NCI-H146 (cell line): ENCODE measurements at regions not wholly inside any gene's neighbourhood (a gene's known extent, or its start where the extent isn't known, plus 50 kb on each side); places are given as distances from the start of the nearest gene placed in this dataset.
A peak's percentile ranks its signal among the peaks of the same experiment; 100 is the strongest.
"Not testable (repeated sequence)": the region's sequence is repeated elsewhere in the genome, so short reads cannot be mapped to it uniquely, and the experiment has no call there.

ENCODE experiments used
- DNase-seq: peaks from one replicate; lab custom pipeline; 2025; lab: John Stamatoyannopoulos, UW

DNA sequence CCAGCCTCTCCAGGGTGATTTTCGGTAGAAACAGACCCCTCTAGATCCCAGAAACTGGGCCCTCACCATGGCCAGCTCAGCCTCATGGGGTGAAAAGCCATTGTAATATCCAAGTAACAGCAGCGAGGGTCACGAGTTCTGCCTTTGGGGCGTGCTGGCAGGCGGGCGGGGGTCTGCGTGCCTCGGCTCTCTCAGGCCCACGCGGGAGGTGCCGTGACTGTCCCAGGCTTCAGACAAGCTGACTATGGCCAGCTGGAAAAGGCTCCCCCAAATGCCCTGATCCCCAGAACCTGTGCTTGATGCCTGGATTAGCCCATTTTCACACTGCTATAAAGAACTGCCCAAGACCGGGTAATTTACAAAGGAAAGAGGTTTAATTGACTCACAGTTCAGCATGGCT, 160.2 kb downstream of the LAT start:
- not testable (repeated sequence) for DNase-seq

DNA sequence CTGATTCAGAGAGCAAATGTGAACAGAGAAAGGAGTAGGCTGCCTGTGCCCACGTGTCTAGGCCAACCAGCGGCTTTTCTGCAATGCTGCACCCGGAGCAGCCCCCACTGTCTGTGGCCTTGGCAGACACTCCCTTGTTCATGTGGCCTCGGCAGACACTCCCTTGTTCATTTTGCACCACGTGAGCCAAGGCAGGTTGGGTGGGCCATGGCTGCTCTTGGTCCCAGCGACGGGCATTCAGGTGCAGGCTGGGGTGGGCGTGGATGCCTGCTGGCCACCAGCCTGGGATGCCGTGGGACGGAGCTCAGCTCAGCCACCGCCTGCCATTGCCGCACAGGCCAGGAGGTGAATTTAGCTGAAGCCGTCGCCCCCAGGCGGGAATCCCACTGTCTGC, 159.8 kb downstream of the LAT start:
- not testable (repeated sequence) for DNase-seq

DNA sequence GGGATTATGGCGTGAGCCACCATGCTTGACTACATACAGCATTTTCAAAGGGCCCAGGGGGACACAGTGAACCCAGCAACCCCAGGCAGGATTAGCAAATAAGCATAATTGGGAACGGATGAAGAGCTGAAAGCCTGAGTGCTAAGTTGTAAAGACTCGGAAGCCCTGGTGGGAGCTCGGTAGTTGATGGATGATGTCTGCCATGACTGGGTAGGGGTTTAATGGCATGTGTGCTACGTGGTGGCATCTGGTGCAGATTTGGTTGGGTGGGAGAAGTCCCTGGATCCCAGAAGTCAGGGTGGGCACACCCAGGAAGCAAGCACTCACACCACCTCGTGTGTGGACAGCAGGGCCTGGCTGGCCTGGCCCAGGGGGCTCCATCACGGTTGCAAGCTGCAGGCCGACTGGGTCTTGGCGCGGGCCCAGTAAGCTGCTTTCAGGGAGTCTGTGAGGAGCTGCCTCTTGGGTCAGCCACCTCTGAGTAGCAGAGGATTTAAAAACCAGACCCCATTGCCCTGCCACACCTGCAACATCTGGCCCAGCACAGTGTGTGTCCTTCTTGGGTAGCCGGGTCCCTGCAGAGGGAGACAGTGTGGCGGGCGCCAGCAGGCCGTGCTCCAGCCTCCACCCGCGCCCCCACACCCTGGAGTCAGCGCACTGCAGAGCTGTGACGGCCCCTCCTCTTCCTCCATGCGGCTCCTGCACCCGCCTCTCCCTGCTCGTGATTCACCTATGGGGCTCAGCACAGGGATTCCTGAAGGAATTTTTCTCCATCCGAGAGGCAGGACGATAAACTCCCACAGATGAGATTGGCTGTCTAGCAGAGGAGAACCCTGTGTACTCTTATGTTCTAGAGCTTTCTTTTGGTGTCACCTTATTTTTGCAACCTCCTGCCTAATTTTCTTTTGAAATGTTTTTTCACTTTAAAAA, 159.2 kb downstream of the LAT start:
- DNase-seq = not testable (repeated sequence)

DNA sequence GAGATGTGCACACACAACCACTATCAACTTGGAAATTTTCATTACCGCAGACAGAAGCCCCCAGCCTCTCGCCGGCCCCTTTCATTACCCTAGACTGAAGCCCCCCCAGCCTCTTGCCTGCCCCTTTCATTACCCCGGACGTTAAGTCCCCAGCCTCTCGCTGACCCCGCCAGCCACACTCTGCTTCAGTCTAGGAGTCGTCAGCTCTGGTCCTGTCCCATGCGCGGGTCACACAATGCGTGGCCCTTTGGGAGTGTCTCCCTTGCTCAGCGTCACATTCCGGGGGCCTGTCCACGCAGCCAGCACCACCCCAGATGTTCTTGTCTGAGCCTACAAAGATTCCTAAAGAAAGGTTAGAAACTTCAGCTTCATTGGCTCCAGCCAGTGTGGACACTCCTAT, 157.7 kb downstream of the LAT start:
- not testable (repeated sequence) for DNase-seq

DNA sequence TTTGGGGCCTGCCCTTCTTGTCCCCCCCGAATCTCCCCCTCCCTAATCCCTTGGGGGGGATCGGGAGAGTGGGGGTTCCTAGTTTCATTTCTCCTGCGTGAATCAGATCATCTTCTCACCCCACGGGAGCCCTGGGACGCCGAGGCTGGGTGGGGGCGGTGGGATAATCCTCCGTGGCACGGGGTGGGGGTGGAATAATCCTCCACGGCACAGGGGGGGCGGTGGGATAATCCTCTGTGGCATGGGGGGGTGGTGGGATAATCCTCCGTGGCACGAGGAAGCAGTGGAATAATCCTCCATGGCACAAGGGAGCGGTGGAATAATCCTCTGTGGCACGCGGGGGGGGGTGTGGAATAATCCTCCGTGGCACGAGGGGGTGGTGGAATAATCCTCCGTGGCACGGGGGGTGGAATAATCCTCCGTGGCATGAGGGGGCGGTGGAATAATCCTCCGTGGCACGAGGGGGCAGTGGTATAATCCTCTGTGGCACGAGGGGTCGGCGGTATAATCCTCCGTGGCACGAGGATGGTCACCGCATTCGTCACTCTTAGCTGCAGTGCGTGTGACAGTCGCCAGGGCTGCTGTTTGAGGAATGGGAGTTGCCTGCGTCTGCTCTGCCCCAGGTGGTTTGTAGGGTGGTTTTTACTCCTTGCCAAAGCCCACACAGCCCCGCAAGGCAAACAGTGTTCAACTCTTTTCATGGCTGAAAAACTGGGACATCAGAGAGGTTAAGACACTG, 156.9 kb downstream of the LAT start:
- no peak for DNase-seq

DNA sequence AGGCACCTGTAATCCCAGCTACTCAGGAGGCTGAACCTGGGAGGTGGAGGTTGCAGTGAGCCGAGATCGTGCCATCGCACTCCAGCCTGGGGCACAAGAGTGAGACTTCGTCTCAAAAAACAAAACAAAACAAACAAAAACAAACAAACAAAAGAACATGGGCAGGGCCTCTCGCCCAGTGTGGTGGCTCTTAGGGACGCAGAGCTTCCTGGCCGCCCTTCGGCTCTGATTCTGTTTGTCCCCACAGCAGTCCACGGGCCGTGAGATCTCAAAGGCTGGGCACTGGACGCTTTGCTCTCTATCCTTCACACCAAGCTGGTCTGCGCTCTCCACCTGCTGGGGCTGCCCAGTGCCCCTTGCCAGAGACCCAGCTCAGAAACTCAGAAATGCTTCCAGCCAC, 156.3 kb downstream of the LAT start:
- DNase-seq = not testable (repeated sequence)

DNA sequence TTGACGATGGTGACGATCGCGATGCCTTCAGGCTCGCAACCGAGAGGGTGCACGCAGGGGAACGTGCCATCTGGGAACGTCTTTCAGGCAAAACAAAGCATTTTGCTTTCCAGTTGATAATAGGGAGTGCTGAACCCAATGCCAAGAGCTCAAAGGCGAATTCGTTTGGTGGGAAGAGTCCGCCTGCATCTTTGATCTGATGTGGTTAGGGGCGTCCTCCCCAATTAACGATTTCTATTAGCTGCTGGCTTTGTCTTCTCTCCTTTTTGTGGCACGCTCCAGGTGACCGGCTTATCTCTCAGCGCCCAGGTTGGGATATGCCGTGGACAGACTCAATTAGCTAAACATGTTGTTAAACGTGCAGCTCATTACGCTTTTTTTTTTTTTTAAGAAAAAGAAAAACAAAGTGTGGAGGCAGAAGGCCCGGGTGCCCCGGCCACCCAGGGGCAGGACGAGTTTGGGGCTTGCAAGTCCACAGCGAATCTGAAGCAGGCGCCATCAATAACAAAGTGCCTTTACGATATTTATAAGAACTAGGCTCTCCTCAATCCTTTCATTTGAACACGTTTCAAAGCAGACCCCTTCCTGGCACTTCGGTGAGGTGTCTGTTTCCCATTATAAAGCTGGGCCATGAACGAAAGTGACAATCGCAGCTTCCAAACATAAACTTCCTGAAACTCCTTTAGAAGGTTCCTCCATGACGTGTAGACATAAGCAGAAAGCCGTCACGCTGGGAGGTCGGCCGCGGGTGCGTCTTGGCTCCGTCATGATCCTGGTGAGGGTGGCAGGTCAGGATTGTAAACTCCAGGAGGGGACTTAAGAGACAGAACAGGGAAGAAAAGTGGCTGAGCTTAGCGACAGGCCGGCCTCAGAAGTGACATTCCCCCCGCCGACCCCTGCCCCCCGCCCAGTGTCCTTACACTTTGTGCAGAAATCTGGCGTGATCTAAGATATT, 155.3 kb downstream of the LAT start:
- not testable (repeated sequence) for DNase-seq

DNA sequence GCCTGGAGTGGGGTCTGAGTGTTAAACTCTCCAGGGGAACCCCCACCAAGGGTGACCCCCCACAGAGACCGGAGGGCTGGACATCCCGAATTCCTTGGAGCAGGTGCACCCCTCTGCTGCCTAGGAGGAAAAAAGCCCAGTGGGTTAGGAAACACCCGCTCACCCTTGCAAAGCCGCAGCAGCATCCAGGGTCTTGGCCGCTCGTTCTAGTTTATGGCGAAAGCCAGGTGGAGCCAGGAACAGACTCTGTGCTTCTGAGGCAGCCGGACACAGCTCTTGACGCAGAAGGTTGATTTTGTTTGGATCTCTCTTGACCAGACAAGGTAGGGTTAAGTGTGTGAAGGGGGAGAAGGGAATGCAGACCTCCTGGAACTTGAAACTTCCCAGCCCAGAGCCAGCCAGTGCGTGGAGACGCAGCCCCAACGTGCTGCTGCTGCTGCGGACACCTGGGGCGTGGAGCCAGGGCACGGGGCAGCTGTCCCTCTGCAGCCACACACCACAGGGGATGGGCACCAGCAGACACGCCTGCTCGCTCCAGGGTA, 154.5 kb downstream of the LAT start:
- DNase-seq = peak; percentile 23

DNA sequence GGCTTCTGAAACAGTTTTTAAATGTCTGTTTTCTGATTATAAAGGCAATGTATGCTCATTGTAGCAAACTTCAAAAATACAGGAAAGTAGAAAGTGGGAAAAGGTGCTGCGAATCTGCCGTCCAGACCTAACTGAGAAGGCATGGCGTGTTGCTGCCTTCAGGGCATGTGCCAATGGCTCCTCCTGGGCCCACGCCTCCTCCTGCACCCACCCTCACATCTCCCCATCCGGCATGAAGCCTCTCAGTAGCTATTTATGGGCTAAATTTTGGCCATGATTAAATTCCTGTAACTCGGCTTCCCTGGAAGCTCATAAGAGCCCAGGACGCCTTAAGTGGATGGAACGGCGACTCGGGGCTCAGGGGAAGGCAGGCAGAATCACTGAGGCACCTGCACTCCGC, 153.8 kb downstream of the LAT start:
- DNase-seq = not testable (repeated sequence)

DNA sequence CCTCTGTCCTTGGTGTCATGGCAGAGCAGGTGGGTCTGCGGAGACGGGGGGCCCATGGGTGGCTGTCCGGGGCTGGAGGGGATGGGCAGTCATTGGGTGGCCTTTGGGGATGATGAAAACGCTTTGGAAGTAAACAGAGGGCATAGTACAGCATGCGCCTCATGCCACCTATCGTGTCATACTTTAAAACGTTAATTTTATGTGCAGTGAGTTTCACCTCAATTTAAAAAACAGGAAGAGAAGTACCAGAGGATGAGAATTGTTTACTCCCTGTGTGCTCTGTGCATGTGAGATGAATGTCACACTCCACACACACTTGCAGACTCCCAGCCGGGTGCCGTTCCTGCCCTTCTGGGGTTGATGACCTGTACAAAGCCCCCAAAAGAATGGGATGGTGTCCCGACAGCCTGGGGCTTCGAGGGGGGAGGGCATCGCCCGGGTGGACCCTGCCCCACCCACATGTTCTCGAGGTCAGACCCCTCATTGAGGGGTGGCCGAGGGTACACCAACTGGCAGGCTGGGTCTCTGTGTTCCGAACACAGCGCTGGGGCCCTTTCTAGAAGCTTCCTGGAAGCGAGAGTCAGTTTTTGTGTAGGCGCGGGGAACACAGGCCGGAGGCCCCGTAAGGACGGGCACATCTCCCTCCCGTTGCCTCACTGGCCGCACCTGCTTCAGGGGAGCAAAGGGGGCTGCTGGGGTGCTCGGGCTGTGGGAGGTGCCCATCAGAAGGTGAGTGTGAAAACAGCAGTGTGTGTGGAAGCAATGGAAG, 153.2 kb downstream of the LAT start:
- not testable (repeated sequence) for DNase-seq

DNA sequence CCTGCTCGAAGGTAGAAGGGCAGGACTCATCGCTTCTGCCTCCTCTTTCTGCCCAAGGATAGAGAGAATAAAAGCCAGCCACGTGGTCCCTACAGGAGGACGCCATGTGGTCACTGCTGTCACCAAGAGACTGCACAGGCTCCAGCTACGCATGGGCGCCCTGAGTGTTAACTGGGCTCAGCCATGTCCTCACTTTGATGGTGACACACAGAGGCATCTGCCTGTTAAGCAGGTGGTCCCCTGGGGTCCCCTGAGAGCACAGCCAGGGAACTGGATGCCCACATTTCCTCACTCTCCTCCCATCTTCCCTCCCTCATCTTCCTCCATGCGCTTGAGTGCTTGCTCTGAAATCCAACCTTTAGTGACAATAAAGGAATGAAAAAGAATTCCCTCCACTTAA, 152.6 kb downstream of the LAT start:
- not testable (repeated sequence) for DNase-seq

DNA sequence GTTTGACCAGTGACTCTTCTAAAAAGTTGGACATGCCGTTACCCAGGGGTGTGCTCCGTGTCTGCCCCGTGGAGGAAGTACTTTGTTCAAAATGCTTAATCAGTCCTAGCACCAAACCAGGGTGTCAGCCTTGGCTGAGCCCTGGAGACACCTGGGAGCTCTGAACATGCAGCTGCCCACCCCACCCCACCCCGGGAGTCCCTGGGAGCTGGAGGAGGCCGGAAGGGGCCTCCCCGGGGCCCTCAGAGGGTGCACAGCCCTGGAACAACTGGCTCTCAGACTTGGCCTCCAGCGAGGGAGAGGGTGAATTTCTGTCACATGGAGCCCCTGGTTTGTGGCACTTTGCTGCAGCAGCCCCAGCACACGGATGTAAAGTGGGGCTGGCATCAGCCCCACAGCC, 152.1 kb downstream of the LAT start:
- DNase-seq = not testable (repeated sequence)

DNA sequence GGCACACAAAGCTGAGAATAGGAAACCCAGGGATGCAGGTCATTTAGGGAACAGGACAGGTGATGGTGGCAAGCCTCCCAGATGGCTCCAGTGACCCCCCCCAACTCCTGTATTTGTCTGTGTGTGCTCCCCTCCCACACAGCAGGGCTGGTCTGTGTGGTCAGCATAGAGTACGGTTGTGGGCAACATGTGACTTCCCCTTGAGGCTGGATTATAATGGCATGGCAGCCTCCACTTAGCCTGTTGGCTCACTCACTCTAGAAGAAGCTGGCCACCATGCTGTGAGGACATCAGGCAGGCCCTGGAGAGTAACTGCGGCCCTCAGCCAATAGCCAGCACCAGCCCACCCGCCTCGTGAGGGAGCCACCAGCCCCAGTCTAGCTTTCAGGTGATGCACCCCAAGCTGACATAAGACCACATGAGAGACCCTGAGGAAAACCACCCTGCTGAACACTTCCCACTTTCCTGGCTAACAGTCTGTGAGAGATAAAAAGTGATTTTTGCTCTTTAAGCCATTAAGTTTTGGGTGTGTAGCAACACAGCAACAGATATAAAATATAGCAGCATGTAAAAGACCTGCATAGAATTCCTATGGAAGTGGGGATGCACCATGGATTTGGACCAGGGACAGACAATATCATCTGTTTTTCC, 151.3 kb downstream of the LAT start:
- DNase-seq = not testable (repeated sequence)

DNA sequence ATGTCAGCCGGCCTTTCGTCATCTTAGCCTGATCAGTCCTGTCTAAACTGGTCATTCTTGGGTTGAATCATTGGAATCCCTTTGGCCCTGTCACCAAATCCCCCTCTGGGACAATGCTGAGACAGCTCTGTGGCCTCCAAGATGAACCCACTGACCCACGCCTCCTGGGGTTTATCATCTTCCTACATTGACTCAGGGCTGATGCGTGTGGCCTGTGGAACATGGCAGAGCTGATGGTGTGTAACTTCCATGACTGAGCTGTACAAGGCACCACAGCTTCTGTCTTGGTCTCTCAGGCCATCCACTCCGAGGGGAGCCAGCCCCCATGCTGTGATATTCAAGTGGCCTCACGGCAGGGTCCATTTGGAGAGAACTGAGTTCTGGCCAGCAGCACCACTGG, 150.2 kb downstream of the LAT start:
- DNase-seq = not testable (repeated sequence)

DNA sequence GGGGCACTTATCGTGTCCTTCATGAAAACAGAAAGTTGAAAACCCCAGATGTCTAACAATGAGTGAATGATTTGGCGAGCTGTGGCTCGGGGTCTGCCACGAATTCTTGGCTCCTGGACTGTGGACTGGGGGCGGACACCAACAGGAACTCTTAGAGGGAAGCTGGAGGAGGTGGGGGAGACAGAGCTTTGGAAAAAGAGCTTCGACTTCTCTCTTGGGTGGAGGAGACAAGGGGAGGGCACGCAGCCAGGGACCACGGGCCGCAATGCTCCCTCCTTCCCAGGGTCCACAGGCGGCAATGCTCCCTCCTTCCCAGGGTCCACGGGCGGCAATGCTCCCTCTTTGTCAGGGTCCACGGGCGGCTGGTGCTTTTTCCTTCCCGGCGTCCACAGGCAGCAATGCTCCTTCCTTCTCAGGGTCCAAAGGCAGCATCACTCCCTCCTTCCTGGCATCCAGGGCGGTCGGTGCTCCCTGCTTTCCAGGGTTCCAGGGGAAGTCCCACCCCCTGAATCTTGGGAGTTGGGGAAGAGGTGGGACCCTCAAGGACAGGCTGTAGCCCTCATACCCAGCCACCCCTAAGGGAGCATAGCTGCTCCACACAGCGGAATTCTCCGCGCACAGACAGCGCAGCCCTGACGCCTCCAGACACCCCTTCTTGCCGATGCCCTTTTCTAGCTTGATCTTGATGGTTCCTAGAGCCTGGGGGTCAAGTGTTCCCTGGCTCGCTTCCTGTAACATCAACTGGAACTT, 149.0 kb downstream of the LAT start:
- not testable (repeated sequence) for DNase-seq

DNA sequence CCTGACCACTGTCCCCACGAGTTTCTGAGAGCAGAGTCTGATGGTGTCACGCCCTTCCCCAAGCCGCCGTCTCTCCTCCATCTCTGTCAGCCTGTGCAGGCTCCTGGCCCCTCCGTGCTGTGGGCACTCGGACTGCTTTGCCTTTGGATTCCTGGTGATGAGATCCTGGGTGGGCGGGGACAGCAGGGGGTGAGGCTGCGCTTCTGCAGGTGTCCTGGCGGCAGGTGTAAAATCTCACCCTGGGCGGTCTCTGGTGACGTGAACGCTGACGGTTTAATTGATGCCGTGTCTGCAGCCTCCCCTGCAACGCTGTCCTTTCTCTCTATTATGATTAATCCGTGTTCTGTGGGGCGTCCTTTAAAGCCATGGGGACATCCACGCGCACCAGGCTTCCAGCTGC, 148.0 kb downstream of the LAT start:
- peak; percentile 67 for DNase-seq

DNA sequence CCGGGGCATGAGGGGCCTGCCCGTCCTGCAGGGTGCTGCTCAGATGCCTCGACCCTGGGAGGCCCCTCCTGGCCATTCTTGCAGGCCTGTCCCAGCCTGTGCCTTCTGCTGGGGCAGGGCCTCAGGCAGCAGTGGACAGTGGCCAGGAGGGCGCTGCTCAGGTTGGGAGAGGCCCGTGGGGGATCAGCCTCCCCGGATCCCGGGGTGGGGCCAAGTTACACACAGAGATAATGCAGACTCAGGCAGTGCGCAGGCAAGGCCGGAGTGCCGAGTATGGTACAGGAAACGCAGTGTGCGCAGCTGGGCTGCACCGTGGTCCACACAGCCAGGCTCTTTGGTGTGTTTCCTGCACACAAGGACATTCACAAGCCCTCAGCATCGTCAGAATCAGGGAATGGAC, 147.6 kb downstream of the LAT start:
- DNase-seq = not testable (repeated sequence)

DNA sequence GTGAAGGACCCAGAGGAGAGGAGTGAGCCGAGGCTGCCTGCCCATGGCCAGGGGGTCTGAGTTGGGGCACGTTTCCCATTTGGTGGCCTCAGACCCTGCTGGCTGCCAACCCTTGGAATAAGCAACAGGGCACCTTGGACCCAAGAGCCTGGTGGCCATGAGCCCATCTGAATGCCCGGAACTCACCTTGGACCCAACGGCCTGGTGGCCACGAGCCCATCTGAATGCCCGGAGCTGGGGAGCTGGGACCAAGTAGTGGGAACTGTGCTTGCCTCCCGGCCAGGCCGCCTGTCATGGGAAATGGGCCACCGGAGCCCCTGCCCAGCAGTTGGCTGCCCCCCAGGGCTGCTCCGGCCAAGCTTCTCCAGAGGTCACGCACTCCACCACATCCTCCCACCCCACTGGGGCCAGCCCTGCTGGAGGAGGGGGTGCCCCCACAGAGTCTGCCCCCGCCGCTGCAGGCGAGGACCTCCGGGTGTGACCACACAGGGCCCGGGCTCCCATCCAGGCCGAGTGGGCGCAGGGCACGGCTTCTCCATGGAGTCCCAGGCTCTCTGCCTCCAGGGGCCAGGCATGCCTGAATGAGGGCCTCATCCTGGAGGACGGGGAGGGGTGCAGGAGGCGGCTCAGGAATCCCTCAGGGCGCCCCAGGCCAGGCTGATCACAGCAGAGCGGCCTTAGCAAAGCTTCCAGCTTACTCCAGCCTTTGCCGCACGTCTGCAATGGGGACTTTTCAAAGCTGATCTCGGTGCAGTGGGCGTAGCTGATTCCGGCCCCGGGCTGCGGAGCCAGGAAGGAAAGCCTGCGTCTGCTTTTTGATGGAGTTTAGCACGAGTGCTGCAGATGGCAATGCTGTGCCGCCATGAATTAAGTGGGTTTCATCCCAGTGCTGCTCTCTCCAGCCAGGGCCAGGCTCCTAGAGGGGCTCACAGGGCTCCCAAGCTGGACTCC, 146.3 kb downstream of the LAT start:
- DNase-seq = not testable (repeated sequence)
